GM12878 (cell line): ENCODE measurements at regions not wholly inside any gene's neighbourhood (a gene's known extent, or its start where the extent isn't known, plus 50 kb on each side); places are given as distances from the start of the nearest gene placed in this dataset.

Experiments
- ATAC-seq: fragments of 200-7000 bp; cut with Tn5 transposase; 3 replicates; pipeline ENCODE4 v1.9.1; 2020; ENCODE audit warnings: mild to moderate bottlenecking, moderate library complexity
- BruUV-seq: library from RNA; stranded (reverse); fragments of 400-500 nt; replicated peaks from 2 replicates; lab custom pipeline; 2021; lab: Mats Ljungman, UMichigan
- CTCF ChIA-PET: fragments of 300-600 bp; sonication (Branson Sonifier 250); formaldehyde crosslinking; extraction: SDS; loops from one replicate; lab custom pipeline; 2021; ENCODE audit warnings: inconsistent platforms; lab: Yijun Ruan, JAX
- POLR2A ChIA-PET: fragments of 350-600 bp; formaldehyde crosslinking; extraction: SDS; loops from one replicate; lab custom pipeline; 2021; ENCODE audit warnings: inconsistent platforms; lab: Charles Lee
- RAD21 ChIA-PET: fragments of 300-600 bp; sonication (Branson Sonifier 250); formaldehyde crosslinking; loops from one replicate; lab custom pipeline; 2023; ENCODE audit warnings: antibody characterized with exemption; ENCODE audit not compliant: unreplicated experiment; lab: Charles Lee
- SMC1A ChIA-PET: fragments of 300-600 bp; sonication (Branson Sonifier 250); formaldehyde crosslinking; loops from one replicate; lab custom pipeline; 2023; ENCODE audit not compliant: unreplicated experiment, uncharacterized antibody; lab: Charles Lee
- DNase-seq: peaks from one replicate; pipeline ENCODE4 v3.0.0-alpha.2; 2011; ENCODE audit warnings: low read depth, low spot score
- FAIRE-seq: peaks from 3 replicates; lab custom pipeline; 2011; peaks lifted over from hg19 to GRCh38; lab: Jason Lieb, UNC
- H2AFZ ChIP-seq: 2 replicates; pipeline ENCODE4 v1.6.0; 2011; ENCODE audit warnings: low read depth, low read length, control low read depth; ENCODE audit not compliant: control insufficient read depth
- H3K27ac ChIP-seq: 2 replicates; pipeline ENCODE4 v1.5.1; 2011; ENCODE audit warnings: control low read depth; ENCODE audit not compliant: control insufficient read depth, insufficient read depth
- H3K27me3 ChIP-seq, 2 experiments: replicated peaks in 1 of 2; 2 replicates each; pipeline versions ENCODE4 v1.6.0 to v1.6.1; 2011; ENCODE audit warnings: low read length in 1 of 2; ENCODE audit not compliant: control insufficient read depth in 2 of 2, insufficient read depth in 2 of 2
- H3K36me3 ChIP-seq, 2 experiments: 2 replicates each; pipeline ENCODE4 v1.5.1; 2011; ENCODE audit warnings: low read length in 1 of 2; ENCODE audit not compliant: control insufficient read depth in 2 of 2, insufficient read depth in 2 of 2
- H3K4me1 ChIP-seq: 2 replicates; pipeline ENCODE4 v1.6.1; 2011; ENCODE audit warnings: mild to moderate bottlenecking, low read length, moderate library complexity, mixed read lengths; ENCODE audit not compliant: control insufficient read depth, insufficient read depth
- H3K4me2 ChIP-seq: 2 replicates; pipeline ENCODE4 v1.6.0; 2011; ENCODE audit warnings: control low read depth; ENCODE audit not compliant: control insufficient read depth, insufficient read depth
- H3K4me3 ChIP-seq: fragments of 200-600 bp; sonication (generic); 2 replicates; pipeline ENCODE4 v1.5.1; 2016
- H3K79me2 ChIP-seq: 2 replicates; pipeline ENCODE4 v1.6.0; 2011; ENCODE audit warnings: low read length; ENCODE audit not compliant: control insufficient read depth, insufficient read depth
- H3K9ac ChIP-seq: 2 replicates; pipeline ENCODE4 v1.8.0; 2011; ENCODE audit warnings: low read length, control low read depth, mixed read lengths; ENCODE audit not compliant: control insufficient read depth, insufficient read depth
- H3K9me3 ChIP-seq: replicated peaks from 3 replicates; pipeline ENCODE4 v1.5.1; 2011; ENCODE audit warnings: mild to moderate bottlenecking, low read length; ENCODE audit not compliant: control insufficient read depth, insufficient read depth
- H4K20me1 ChIP-seq: 2 replicates; pipeline ENCODE4 v1.6.0; 2011; ENCODE audit not compliant: control insufficient read depth, insufficient read depth
- IRF4 ChIP-seq: IDR thresholded peaks from 2 replicates; pipeline ENCODE4 v1.6.1; 2011; ENCODE audit warnings: low read depth, low read length
- KAT2A ChIP-seq: conservative IDR thresholded peaks from 2 replicates; pipeline ENCODE4 v1.6.1; 2011; ENCODE audit warnings: low read depth, low read length; ENCODE audit not compliant: control insufficient read depth
- NFXL1 ChIP-seq: fragments of 450-650 bp; IDR thresholded peaks from 2 replicates; pipeline ENCODE4 v1.6.1; 2017; ENCODE audit warnings: antibody characterized with exemption, mild to moderate bottlenecking, borderline replicate concordance
- NR2F1 ChIP-seq: fragments of 450-650 bp; conservative IDR thresholded peaks from 2 replicates; pipeline ENCODE4 v1.6.1; 2017; ENCODE audit warnings: mild to moderate bottlenecking
- PAX5 ChIP-seq: IDR thresholded peaks from 2 replicates; pipeline ENCODE4 v1.6.1; 2011; ENCODE audit warnings: low read depth, low read length, borderline replicate concordance
- PML ChIP-seq: IDR thresholded peaks from 2 replicates; pipeline ENCODE4 v1.6.1; 2012; ENCODE audit warnings: low read length, inconsistent platforms
- POLR2AphosphoS5 ChIP-seq: IDR thresholded peaks from 2 replicates; pipeline ENCODE4 v1.6.1; 2011; ENCODE audit warnings: mild to moderate bottlenecking, low read length, inconsistent platforms
- RBBP5 ChIP-seq: fragments of 200-600 bp; sonication (generic); conservative IDR thresholded peaks from 2 replicates; pipeline ENCODE4 v1.6.1; 2016
- YY1 ChIP-seq: IDR thresholded peaks from 2 replicates; pipeline ENCODE4 v1.6.1; 2011; ENCODE audit warnings: low read depth, mild to moderate bottlenecking, low read length
- ZNF207 ChIP-seq: fragments of 450-650 bp; IDR thresholded peaks from 2 replicates; pipeline ENCODE4 v1.6.1; 2014; ENCODE audit warnings: antibody characterized with exemption, mild to moderate bottlenecking, borderline replicate concordance
- ZNF217 ChIP-seq: fragments of 450-650 bp; IDR thresholded peaks from 2 replicates; pipeline ENCODE4 v1.6.1; 2017; ENCODE audit warnings: antibody characterized with exemption, mild to moderate bottlenecking
- WGBS: methylation state at CpG from one replicate; pipeline ENCODE4 v1.1.6; 2016; ENCODE audit warnings: low lambda C conversion rate; ENCODE audit not compliant: insufficient replicate concordance, insufficient coverage; ENCODE audit errors: missing lambda C conversion rate; 5-methylcytosine and 5-hydroxymethylcytosine counted together
- in situ Hi-C: fragments of 300-500 bp; cut with MboI; formaldehyde crosslinking; loops from 9 replicates; pipeline ENCODE4 v1.14.3; 2018; ENCODE audit warnings: mixed read lengths
- intact Hi-C: fragments of 100-400 bp; cut with micrococcal nuclease; formaldehyde crosslinking; loops from one replicate; pipeline ENCODE4 v1.14.2; 2022; ENCODE audit not compliant: unreplicated experiment
- TF ChIP-seq, protein P1 (sequence below): IDR thresholded peaks from 2 replicates; pipeline ENCODE4 v1.6.1; 2012; ENCODE audit warnings: low read length, inconsistent platforms

- CTCF ChIA-PET: interaction anchor here (0.5 kb wide), 1 partner anchor 636 kb away, joined by 3 read pairs; no protein-coding TSS in a partner anchor
- POLR2A ChIA-PET: no interaction called here
- no peak overlapping the region for H3K9ac ChIP-seq
- RAD21 ChIA-PET: no interaction called here
- H3K27me3 ChIP-seq: no peaks in the 10 kb centered on the region
- no peak for FAIRE-seq
- H3K36me3 ChIP-seq: peaks cover 21 to 48% of the 10 kb centered on the region in 2 experiments
- H3K27ac ChIP-seq: no peak overlapping the region
- no peak for ATAC-seq
- intact Hi-C loops: no loop called here
- H3K4me3 ChIP-seq: no peak overlapping the region
- SMC1A ChIA-PET: interaction anchor here (0.6 kb wide), 1 partner anchor 67 kb away, joined by 3 read pairs; no protein-coding TSS in a partner anchor
- H3K79me2 ChIP-seq: no peaks in the 10 kb centered on the region
- in situ Hi-C loops: no loop called here
- no peak overlapping the region for H2AFZ ChIP-seq
- no peaks in the 10 kb centered on the region for H3K4me1 ChIP-seq
- H3K9me3 ChIP-seq: no peaks in the 10 kb centered on the region
- BruUV-seq: no TSS peak
- 100% methylated on average over 2 of the region's 2 CpGs for WGBS
- no peaks in the 10 kb centered on the region for H4K20me1 ChIP-seq
- TF ChIP-seq, protein P1, sequence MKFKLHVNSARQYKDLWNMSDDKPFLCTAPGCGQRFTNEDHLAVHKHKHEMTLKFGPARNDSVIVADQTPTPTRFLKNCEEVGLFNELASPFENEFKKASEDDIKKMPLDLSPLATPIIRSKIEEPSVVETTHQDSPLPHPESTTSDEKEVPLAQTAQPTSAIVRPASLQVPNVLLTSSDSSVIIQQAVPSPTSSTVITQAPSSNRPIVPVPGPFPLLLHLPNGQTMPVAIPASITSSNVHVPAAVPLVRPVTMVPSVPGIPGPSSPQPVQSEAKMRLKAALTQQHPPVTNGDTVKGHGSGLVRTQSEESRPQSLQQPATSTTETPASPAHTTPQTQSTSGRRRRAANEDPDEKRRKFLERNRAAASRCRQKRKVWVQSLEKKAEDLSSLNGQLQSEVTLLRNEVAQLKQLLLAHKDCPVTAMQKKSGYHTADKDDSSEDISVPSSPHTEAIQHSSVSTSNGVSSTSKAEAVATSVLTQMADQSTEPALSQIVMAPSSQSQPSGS: no peak
- TF ChIP-seq ZNF207: no peak
- no peak for TF ChIP-seq PAX5
- TF ChIP-seq NFXL1: no peak
- no peak for TF ChIP-seq NR2F1
- no peak for TF ChIP-seq YY1
- TF ChIP-seq PML: no peak
- TF ChIP-seq POLR2AphosphoS5: no peak
- no peak for TF ChIP-seq IRF4
- no peak for TF ChIP-seq RBBP5
- TF ChIP-seq KAT2A: no peak
- TF ChIP-seq ZNF217: no peak
- TF ChIP-seq, all 136 proteins: peak for 0
- no peak overlapping the region for H3K4me2 ChIP-seq
- DNase-seq: no peak
Observed at GRCh38 chr7:130879191-130879590, 145.2 kb upstream of the KLF14 start.
